H9 (cell line): ENCODE measurements at regions not wholly inside any gene's neighbourhood (a gene's known extent, or its start where the extent isn't known, plus 50 kb on each side); places are given as distances from the start of the nearest gene placed in this dataset.

Experiments
- DNase-seq: peaks from one replicate; pipeline ENCODE4 v3.0.0-alpha.2; 2017
- H2AFZ ChIP-seq: one replicate; pipeline ENCODE4 v1.6.1; 2013; ENCODE audit warnings: mild to moderate bottlenecking, low read length, control low read depth, moderate library complexity
- H2AK5ac ChIP-seq: 2 replicates; pipeline ENCODE4 v1.6.1; 2013; ENCODE audit warnings: low read length, control low read depth, mixed read lengths; ENCODE audit not compliant: insufficient read length
- H2BK120ac ChIP-seq: one replicate; pipeline ENCODE4 v1.6.1; 2013; ENCODE audit warnings: low read depth, mild to moderate bottlenecking, low read length, control low read depth, inconsistent platforms; ENCODE audit not compliant: poor library complexity, severe bottlenecking
- H2BK12ac ChIP-seq: 2 replicates; pipeline ENCODE4 v1.6.1; 2013; ENCODE audit warnings: low read length, control low read depth, mixed read lengths, low read depth; ENCODE audit not compliant: insufficient read length
- H2BK15ac ChIP-seq: 2 replicates; pipeline ENCODE4 v1.6.1; 2013; ENCODE audit warnings: low read depth, low read length, control low read depth
- H2BK20ac ChIP-seq: one replicate; pipeline ENCODE4 v1.6.1; 2013; ENCODE audit warnings: low read depth, mild to moderate bottlenecking, low read length, control low read depth, inconsistent platforms; ENCODE audit not compliant: poor library complexity, severe bottlenecking
- H2BK5ac ChIP-seq: 2 replicates; pipeline ENCODE4 v1.6.1; 2013; ENCODE audit warnings: low read length, control low read depth, mixed read lengths; ENCODE audit not compliant: insufficient read length
- H3K14ac ChIP-seq: 2 replicates; pipeline ENCODE4 v1.6.1; 2013; ENCODE audit warnings: low read length, control low read depth; ENCODE audit not compliant: insufficient read depth
- H3K18ac ChIP-seq: 2 replicates; pipeline ENCODE4 v1.6.1; 2013; ENCODE audit warnings: low read depth, mild to moderate bottlenecking, mixed read lengths, low read length, control low read depth; ENCODE audit not compliant: insufficient read length
- H3K23ac ChIP-seq: 2 replicates; pipeline ENCODE4 v1.6.1; 2013; ENCODE audit warnings: low read length, control low read depth, mixed read lengths, low read depth; ENCODE audit not compliant: insufficient read length
- H3K23me2 ChIP-seq: 2 replicates; pipeline ENCODE4 v1.6.1; 2013; ENCODE audit warnings: low read depth, mild to moderate bottlenecking, mixed read lengths, low read length, control low read depth; ENCODE audit not compliant: insufficient read length, poor library complexity, severe bottlenecking
- H3K27ac ChIP-seq: 2 replicates; pipeline ENCODE4 v1.5.1; 2013; ENCODE audit warnings: low read length, control low read depth, mixed read lengths, low read depth; ENCODE audit not compliant: insufficient read length
- H3K27me3 ChIP-seq: 2 replicates; pipeline ENCODE4 v1.6.1; 2013; ENCODE audit warnings: low read length, control low read depth, inconsistent platforms; ENCODE audit not compliant: insufficient read depth
- H3K4ac ChIP-seq: 2 replicates; pipeline ENCODE4 v1.6.1; 2013; ENCODE audit warnings: low read depth, mild to moderate bottlenecking, control low read depth, inconsistent platforms, low read length, moderate library complexity
- H3K4me1 ChIP-seq: 2 replicates; pipeline ENCODE4 v1.6.1; 2013; ENCODE audit warnings: low read length, control low read depth, inconsistent platforms; ENCODE audit not compliant: insufficient read depth
- H3K4me2 ChIP-seq: 2 replicates; pipeline ENCODE4 v1.6.1; 2013; ENCODE audit warnings: low read length, control low read depth, mixed read lengths; ENCODE audit not compliant: insufficient read length, insufficient read depth
- H3K56ac ChIP-seq: 2 replicates; pipeline ENCODE4 v1.6.1; 2013; ENCODE audit warnings: low read depth, mild to moderate bottlenecking, mixed read lengths, low read length, control low read depth; ENCODE audit not compliant: insufficient read length
- H3K79me1 ChIP-seq: 2 replicates; pipeline ENCODE4 v1.6.1; 2013; ENCODE audit warnings: low read depth, mild to moderate bottlenecking, moderate library complexity, low read length, control low read depth, inconsistent platforms; ENCODE audit not compliant: insufficient read depth, poor library complexity, severe bottlenecking
- H3K79me2 ChIP-seq: 2 replicates; pipeline ENCODE4 v1.6.1; 2013; ENCODE audit warnings: low read length, control low read depth, inconsistent platforms; ENCODE audit not compliant: insufficient read depth
- H3K9ac ChIP-seq: 2 replicates; pipeline ENCODE4 v1.6.1; 2013; ENCODE audit warnings: low read length, control low read depth, mixed read lengths; ENCODE audit not compliant: insufficient read length; ENCODE audit errors: extremely low read depth
- H3K9me3 ChIP-seq: one replicate; pipeline ENCODE4 v1.6.1; 2013; ENCODE audit warnings: low read depth, low read length, inconsistent platforms; ENCODE audit not compliant: control insufficient read depth
- H3T11ph ChIP-seq: one replicate; pipeline ENCODE4 v1.6.1; 2013; ENCODE audit warnings: mild to moderate bottlenecking, low read length, control low read depth, inconsistent platforms
- H4K20me1 ChIP-seq: one replicate; pipeline ENCODE4 v1.6.1; 2013; ENCODE audit not compliant: control insufficient read depth, insufficient read length, insufficient read depth
- H4K5ac ChIP-seq: 2 replicates; pipeline ENCODE4 v1.6.1; 2013; ENCODE audit warnings: low read depth, mild to moderate bottlenecking, mixed read lengths, low read length, control low read depth; ENCODE audit not compliant: insufficient read length
- H4K8ac ChIP-seq: replicated peaks from 2 replicates; pipeline ENCODE4 v1.6.1; 2013; ENCODE audit warnings: low read length, control low read depth, mixed read lengths, low read depth; ENCODE audit not compliant: insufficient read length
- H4K91ac ChIP-seq: 2 replicates; pipeline ENCODE4 v1.6.1; 2013; ENCODE audit warnings: low read depth, mild to moderate bottlenecking, moderate library complexity, mixed read lengths, low read length, control low read depth; ENCODE audit not compliant: insufficient read length
- H3K27ac Mint-ChIP-seq, 3 experiments: 2 replicates in 2 of 3; 3 replicates in 1 of 3; pipeline ENCODE4 v1.8.0; 2020 to 2021; ENCODE audit warnings: mixed read lengths in 3 of 3, mild to moderate bottlenecking in 1 of 3, moderate library complexity in 1 of 3
- H3K27me3 Mint-ChIP-seq: 2 replicates; pipeline ENCODE4 v1.8.0; 2021; ENCODE audit warnings: low read depth, mild to moderate bottlenecking, moderate library complexity, mixed read lengths
- H3K36me3 Mint-ChIP-seq, 3 experiments: 2 replicates in 2 of 3; 3 replicates in 1 of 3; pipeline ENCODE4 v1.8.0; 2020 to 2021; ENCODE audit warnings: low read depth in 3 of 3, mixed read lengths in 3 of 3; ENCODE audit not compliant: insufficient read depth in 1 of 3
- H3K4me1 Mint-ChIP-seq, 2 experiments: 2 replicates each; pipeline ENCODE4 v1.8.0; 2020; ENCODE audit warnings: mixed read lengths in 2 of 2
- H3K4me3 Mint-ChIP-seq, 2 experiments: 2 replicates in 1 of 2; 3 replicates in 1 of 2; pipeline ENCODE4 v1.8.0; 2020 to 2021; ENCODE audit warnings: mild to moderate bottlenecking in 2 of 2, mixed read lengths in 2 of 2, moderate library complexity in 1 of 2
- H3K9me3 Mint-ChIP-seq, 2 experiments: 2 replicates in 1 of 2; 3 replicates in 1 of 2; pipeline ENCODE4 v1.8.0; 2020; ENCODE audit warnings: mild to moderate bottlenecking in 2 of 2, mixed read lengths in 2 of 2, moderate library complexity in 1 of 2
- WGBS: extraction: QIAGEN DNeasy Blood & Tissue Kit; methylation state at CpG from one replicate; pipeline ENCODE4 v1.1.7; 2013; ENCODE audit warnings: missing lambda C conversion rate, low lambda C conversion rate, mixed read lengths; ENCODE audit not compliant: insufficient read length; ENCODE audit errors: extremely low coverage; 5-methylcytosine and 5-hydroxymethylcytosine counted together
- TF ChIP-seq, protein P1 (sequence below): fragments of 200-600 bp; sonication (generic); conservative IDR thresholded peaks from 3 replicates; pipeline ENCODE4 v1.8.0; 2021; ENCODE audit warnings: antibody characterized with exemption, mild to moderate bottlenecking

DNA sequence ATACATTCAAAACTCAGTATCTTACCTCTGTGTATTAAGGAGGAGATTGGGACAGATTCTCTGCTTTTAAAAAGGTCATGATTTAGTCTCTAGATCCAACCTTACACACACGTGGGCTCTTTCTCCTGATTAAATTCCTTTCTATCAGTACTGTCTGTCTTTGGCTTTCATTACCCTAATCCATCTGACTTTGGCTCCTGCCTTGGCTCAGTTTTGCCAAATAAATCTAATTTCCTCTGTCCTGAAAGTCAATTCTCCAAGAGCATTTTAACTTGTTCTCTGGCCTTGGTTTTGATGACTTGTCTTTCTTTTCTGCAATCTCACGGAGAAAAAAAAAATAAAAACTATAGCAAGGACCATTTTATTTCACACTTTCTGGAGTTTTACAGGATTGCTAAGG lies 176.6 kb upstream of the PDGFD start:
- no peak overlapping the region for H3K4me2 ChIP-seq
- Mint-ChIP-seq H3K4me3 (no peak overlapping the region), H3K27me3 (no peaks in the 10 kb centered on the region), H3K27ac (no peak overlapping the region), H3K36me3 (peaks cover 0 to 6% (median 4%) of the 10 kb centered on the region in 3 experiments; a peak in 4 of 7 replicates), H3K4me1 (no peaks in the 10 kb centered on the region), H3K9me3 (0 out of 5 replicates have a peak, but pooled peaks cover 0 to 2% of the 10 kb centered on the region in 2 experiments)
- no peak overlapping the region for H4K5ac ChIP-seq
- no peak overlapping the region for H2AFZ ChIP-seq
- no peak overlapping the region for H2BK120ac ChIP-seq
- H4K91ac ChIP-seq, result no peak overlapping the region
- no peak overlapping the region for H2BK20ac ChIP-seq
- H2BK15ac ChIP-seq, result no peak overlapping the region
- no peak overlapping the region for H3K23ac ChIP-seq
- no peaks in the 10 kb centered on the region for H3K4me1 ChIP-seq
- H4K20me1 ChIP-seq, result no peaks in the 10 kb centered on the region
- no peak overlapping the region for H3K18ac ChIP-seq
- H3K9ac ChIP-seq, result no peak overlapping the region
- H3K79me2 ChIP-seq, result no peaks in the 10 kb centered on the region
- no peak overlapping the region for H3K14ac ChIP-seq
- no peak overlapping the region for H3K56ac ChIP-seq
- H3K23me2 ChIP-seq, result no peaks in the 10 kb centered on the region
- WGBS, result no CpG with 5 or more reads among the region's 2 CpGs
- H3K9me3 ChIP-seq, result no peaks in the 10 kb centered on the region
- no peak overlapping the region for H4K8ac ChIP-seq
- DNase-seq, result no peak
- no peak overlapping the region for H3T11ph ChIP-seq
- no peak overlapping the region for H2BK12ac ChIP-seq
- H2AK5ac ChIP-seq, result no peak overlapping the region
- H2BK5ac ChIP-seq, result no peak overlapping the region
- H3K27ac ChIP-seq, result no peak overlapping the region
- H3K27me3 ChIP-seq, result no peaks in the 10 kb centered on the region
- TF ChIP-seq, protein P1, sequence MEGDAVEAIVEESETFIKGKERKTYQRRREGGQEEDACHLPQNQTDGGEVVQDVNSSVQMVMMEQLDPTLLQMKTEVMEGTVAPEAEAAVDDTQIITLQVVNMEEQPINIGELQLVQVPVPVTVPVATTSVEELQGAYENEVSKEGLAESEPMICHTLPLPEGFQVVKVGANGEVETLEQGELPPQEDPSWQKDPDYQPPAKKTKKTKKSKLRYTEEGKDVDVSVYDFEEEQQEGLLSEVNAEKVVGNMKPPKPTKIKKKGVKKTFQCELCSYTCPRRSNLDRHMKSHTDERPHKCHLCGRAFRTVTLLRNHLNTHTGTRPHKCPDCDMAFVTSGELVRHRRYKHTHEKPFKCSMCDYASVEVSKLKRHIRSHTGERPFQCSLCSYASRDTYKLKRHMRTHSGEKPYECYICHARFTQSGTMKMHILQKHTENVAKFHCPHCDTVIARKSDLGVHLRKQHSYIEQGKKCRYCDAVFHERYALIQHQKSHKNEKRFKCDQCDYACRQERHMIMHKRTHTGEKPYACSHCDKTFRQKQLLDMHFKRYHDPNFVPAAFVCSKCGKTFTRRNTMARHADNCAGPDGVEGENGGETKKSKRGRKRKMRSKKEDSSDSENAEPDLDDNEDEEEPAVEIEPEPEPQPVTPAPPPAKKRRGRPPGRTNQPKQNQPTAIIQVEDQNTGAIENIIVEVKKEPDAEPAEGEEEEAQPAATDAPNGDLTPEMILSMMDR, result no peak
- H3K79me1 ChIP-seq, result no peaks in the 10 kb centered on the region
- no peak overlapping the region for H3K4ac ChIP-seq
